HG02852 (cell line): ENCODE measurements at regions not wholly inside any gene's neighbourhood (a gene's known extent, or its start where the extent isn't known, plus 50 kb on each side); places are given as distances from the start of the nearest gene placed in this dataset.
"Not testable (repeated sequence)": the region's sequence is repeated elsewhere in the genome, so short reads cannot be mapped to it uniquely, and the experiment has no call there.

ENCODE experiments used
- ATAC-seq: cut with Tn5 transposase; IDR thresholded peaks from one replicate; pipeline ENCODE4 v1.9.1; 2021; ENCODE audit warnings: mild to moderate bottlenecking, moderate library complexity; ENCODE audit not compliant: unreplicated experiment

- ATAC-seq, result no peak
Observed at GRCh38 chr6:77010931-77011542, 452.3 kb downstream of the HTR1B start.

DNA sequence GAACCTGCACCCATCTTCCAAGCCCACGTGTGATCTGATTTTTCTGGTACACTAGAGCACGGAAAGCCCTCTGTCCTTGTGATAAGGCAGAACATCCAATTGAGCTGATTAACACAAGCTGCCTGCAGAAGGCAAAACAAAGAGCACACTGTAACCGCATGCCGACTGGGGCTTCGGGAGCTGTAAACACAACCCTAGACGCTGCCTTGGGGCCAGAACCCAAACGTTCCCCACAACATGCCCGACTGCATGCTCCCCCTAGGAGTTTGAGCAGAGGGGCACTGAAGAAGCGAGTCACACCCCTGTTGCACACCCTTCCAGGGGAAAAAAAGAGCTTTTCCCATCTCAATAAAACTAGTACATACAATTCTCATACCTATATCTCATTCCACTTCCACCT lies 470.7 kb downstream of the HTR1B start:
- ATAC-seq, result no peak

DNA sequence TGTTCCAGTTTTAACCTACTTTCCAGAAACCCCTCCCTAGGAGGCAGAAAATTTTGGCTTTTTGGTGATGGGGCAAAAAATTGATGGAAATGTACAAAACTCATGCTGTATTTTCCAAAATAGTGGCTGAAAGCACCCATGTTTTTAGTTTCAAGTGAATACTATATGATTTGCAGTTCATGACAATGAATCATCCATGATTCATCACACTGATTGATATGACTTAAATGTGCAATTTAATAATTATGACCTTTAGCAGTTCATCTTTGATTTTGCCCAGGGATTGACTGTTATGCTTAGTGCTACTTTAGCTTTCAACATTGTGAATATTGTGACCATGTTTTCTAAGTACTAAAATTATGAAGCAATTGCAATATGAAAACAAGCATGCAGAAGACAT lies 478.7 kb downstream of the HTR1B start:
- no peak for ATAC-seq

GRCh38 chr6:76982476-76983199 lies 480.7 kb downstream of the HTR1B start:
- ATAC-seq, result no peak

DNA sequence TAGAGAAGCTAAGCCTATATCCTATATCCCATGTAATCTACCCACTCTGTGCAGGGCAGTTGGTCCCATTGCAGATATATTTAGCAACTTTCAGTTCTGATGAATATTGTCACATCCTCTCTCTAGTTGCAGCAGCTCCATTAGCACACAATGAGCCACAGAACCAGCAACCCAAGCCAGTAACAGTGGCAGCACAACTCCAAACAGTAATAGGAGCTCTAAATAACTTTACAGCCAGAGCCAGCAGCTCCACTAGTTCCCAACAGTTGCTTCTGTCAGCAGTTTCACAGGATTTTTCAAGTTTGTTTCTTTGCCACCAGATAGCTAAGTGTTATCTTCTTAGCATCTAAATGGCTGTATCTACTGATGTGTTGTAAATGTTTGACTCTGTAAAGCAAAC lies 490.8 kb downstream of the HTR1B start:
- no peak for ATAC-seq

DNA sequence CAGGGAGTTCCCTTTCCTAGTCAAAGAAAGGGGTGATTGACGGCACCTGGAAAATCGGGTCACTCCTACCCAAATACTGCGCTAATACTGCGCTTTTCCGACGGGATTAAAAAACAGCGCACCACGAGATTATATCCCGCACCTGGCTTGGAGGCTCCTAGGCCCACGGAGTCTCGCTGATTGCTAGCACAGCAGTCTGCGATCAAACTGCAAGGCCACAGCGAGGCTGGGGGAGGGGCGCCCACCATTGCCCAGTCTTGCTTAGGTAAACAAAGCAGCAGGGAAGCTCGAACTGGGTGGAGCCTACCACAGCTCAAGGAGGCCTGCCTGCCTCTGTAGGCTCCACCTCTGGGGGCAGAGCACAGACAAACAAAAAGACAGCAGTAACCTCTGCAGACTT lies 504.1 kb downstream of the HTR1B start:
- not testable (repeated sequence) for ATAC-seq

- no peak for ATAC-seq
Observed at GRCh38 chr6:76942203-76942966, 520.9 kb downstream of the HTR1B start.

GRCh38 chr6:76940191-76940590 lies 523.1 kb downstream of the HTR1B start:
- ATAC-seq, result no peak

DNA sequence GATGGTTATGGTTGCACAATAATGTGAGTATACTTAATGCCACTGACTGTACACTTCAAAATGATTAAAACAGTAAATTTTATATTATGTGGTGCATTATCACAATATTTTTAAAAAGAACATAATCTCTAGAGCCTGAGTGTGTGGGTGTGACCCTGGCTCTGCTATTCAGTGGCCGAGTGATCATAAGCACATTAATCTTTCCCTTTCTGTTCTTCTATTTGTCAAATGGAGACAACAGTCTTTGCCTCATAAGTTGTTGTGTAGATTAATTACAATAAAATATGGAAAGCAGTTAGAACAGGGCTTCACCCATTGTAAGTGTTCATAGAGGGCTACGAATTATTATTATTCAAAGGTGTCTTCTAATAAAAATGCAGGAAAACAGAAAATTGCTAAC lies 548.6 kb downstream of the HTR1B start:
- ATAC-seq, result no peak

DNA sequence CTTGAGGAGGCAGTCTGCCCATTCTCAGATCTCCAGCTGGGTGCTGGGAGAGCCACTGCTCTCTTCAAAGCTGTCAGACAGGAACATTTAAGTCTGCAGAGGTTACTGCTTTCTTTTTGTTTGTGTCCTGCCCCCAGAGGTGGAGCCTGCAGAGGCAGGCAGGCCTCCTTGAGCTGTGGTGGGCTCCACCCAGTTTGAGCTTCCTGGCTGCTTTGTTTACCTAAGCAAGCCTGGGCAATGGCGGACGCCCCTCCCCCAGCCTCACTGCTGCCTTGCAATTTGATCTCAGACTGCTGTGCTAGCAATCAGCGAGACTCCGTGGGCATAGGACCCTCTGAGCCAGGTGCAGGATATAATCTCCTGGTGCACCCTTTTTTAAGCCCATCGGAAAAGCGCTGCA lies 557.8 kb downstream of the HTR1B start:
- ATAC-seq, result not testable (repeated sequence)

DNA sequence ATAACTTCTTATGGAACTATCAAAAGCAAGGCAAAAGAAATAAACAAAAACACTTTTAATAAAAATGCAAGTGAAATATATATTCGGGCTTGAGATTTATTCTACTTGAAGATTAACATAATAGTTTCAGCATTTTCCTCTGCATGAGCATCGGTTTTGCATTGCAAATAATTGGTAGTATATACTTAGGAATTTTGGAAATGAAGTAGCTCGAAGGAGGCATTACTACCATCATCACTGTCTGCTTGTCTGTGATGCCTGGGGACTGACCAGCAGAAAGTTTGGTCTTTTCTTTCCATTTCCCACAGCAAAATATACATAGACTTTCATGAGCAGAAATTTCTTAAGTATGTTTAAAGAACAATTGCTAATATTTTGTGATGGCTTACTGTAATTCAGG lies 570.7 kb downstream of the HTR1B start:
- no peak for ATAC-seq

GRCh38 chr6:76888351-76888750 lies 574.9 kb downstream of the HTR1B start:
- ATAC-seq, result no peak

DNA sequence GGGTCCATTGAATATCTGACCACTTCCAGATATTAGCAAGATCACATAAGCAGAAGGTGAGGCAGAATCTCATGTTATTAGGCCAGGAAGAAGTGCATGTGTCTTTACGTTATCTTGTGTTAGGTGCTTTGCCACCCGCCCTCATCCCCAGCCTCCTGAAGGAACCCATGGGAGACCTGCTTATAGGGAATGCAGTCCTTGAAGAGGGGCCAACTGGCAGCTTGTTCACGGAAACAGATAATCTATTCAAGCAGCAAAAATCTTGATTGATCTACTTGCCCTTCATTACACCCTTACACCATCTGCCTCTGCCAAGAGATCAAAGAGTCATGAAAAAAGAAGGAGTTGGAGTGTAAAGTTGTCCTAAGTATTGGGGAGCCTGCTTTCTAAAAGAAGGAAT lies 576.4 kb downstream of the HTR1B start:
- ATAC-seq, result no peak

GRCh38 chr6:76885861-76886301 lies 577.4 kb downstream of the HTR1B start:
- ATAC-seq, result no peak

DNA sequence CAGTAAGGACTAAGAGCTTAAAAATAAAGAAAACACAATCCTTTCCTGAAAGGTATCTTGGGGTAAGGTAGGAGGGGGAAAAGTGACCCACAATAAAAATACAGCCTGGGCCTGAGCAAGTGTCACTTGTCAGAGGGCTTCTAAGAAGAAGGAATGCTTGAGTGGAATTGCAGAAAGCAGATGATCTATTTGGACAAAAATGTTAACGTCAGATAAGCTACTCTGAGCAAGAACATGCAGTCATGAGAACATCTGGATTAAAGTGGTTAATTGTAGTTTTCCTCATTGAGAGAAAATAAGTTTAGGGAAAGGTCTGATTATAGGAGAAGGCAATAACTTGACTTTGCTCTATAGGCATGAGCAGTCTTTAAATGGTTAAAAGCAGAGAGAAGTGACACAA lies 581.9 kb downstream of the HTR1B start:
- no peak for ATAC-seq

GRCh38 chr6:76876922-76877553 lies 586.3 kb downstream of the HTR1B start:
- ATAC-seq, result no peak

- ATAC-seq, result not testable (repeated sequence)
Observed at GRCh38 chr6:76876430-76876829, 586.9 kb downstream of the HTR1B start.

- no peak for ATAC-seq
Observed at GRCh38 chr6:76867182-76867581, 596.1 kb downstream of the HTR1B start.

DNA sequence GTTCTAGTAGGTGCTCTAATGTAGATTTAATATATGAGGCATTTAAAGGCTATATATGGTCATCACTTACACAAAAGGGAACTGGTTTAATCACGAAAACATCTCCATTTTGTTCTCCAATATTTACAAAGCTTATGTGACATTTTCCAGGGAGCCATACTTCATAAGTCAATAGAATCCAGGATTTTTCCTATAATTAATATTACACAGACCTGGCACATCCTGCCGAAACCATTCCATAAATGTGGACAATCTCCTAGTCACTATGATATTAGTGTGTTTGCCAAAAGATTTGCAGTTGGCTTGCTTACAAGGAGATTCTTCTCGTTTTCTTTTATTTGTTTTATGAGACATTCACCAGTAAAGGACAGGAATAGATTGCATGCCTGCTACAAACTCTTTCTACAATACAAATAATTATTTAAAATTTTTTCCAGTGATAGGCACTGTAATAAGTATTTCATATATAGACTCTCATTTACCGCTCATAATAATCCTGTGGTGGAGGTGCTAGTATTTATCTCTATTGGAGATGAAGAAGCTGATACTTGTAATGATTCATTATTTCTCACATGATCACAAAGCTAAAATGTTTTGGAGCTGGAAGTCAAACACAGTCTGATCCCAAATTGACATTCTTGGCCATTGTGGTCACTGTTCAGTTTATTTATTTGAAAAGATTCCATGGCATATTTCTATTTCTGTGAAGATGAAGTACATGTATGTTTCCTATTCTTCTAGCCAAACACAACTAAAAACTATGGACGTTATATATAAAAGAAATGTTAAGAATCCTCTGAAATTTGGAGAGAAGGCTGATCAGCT lies 597.0 kb downstream of the HTR1B start:
- no peak for ATAC-seq

DNA sequence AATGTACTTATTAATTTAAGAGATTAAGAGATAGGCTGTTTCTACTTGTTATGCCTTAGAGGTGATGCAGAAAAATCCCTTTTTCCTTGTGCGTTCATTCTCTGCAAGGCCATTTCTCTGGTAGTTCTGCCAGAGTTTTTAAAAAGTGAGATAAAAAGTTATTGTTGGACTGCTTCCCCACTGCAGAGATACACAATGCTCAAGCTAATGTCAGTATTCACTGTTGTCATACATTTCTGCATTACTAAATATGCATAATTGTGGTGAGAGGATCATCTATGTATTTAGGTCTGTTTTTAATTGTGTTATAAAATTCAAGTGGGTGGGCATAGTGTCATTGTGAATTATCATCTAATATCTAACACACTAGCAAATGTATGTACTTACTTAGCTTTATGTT lies 600.4 kb downstream of the HTR1B start:
- ATAC-seq, result no peak

GRCh38 chr6:76861403-76861802 lies 601.9 kb downstream of the HTR1B start:
- peak; percentile 81 for ATAC-seq
